Muscle layer of duodenum (tissue), 2 donors: ENCODE measurements at regions not wholly inside any gene's neighbourhood (a gene's known extent, or its start where the extent isn't known, plus 50 kb on each side); places are given as distances from the start of the nearest gene placed in this dataset.

ENCODE experiments used
- H3K27ac ChIP-seq: one replicate; pipeline ENCODE4 v1.7.0; 2013; ENCODE audit warnings: mild to moderate bottlenecking, low read length
- H3K27me3 ChIP-seq: one replicate; pipeline ENCODE4 v1.7.0; 2013; ENCODE audit warnings: low read depth, mild to moderate bottlenecking, control low read depth, low read length
- H3K36me3 ChIP-seq, 2 donors: one replicate each; pipeline ENCODE4 v1.7.0; 2013; ENCODE audit warnings: low read length in 2 of 2, control low read depth in 1 of 2, mild to moderate bottlenecking in 1 of 2; ENCODE audit not compliant: insufficient read depth in 2 of 2, control insufficient read depth in 1 of 2
- H3K4me1 ChIP-seq, 2 donors: one replicate each; pipeline ENCODE4 v1.7.0; 2013; ENCODE audit warnings: low read length in 2 of 2, mild to moderate bottlenecking in 2 of 2, control low read depth in 1 of 2, moderate library complexity in 1 of 2; ENCODE audit not compliant: insufficient read depth in 2 of 2, control insufficient read depth in 1 of 2
- H3K4me3 ChIP-seq, 2 donors: one replicate each; pipeline ENCODE4 v1.7.0; 2013; ENCODE audit warnings: low read length in 2 of 2, low read depth in 1 of 2, mild to moderate bottlenecking in 1 of 2
- H3K9me3 ChIP-seq, 2 donors: one replicate each; pipeline ENCODE4 v1.7.0; 2013; ENCODE audit warnings: low read length in 2 of 2, control low read depth in 1 of 2, mild to moderate bottlenecking in 1 of 2; ENCODE audit not compliant: control insufficient read depth in 1 of 2
- donor health status: healthy.

- H3K36me3 ChIP-seq: no peaks in the 10 kb centered on the region
- H3K9me3 ChIP-seq: no peaks in the 10 kb centered on the region
- H3K27ac ChIP-seq: no peak overlapping the region
- no peaks in the 10 kb centered on the region for H3K4me1 ChIP-seq
- H3K27me3 ChIP-seq: no peaks in the 10 kb centered on the region
- no peak overlapping the region for H3K4me3 ChIP-seq
Measured at GRCh38 chr16:7132465-7132864, 200.2 kb upstream of the RBFOX1 start.

- no peaks in the 10 kb centered on the region for H3K9me3 ChIP-seq
- H3K4me3 ChIP-seq: no peak overlapping the region
- H3K4me1 ChIP-seq: no peaks in the 10 kb centered on the region
- H3K36me3 ChIP-seq: no peaks in the 10 kb centered on the region
- no peaks in the 10 kb centered on the region for H3K27me3 ChIP-seq
- H3K27ac ChIP-seq: no peak overlapping the region
Measured at GRCh38 chr16:7124701-7125100, 207.9 kb upstream of the RBFOX1 start.

GRCh38 chr16:7124242-7124641 is 208.4 kb upstream of the RBFOX1 start:
- H3K27ac ChIP-seq: no peak overlapping the region
- H3K4me3 ChIP-seq: no peak overlapping the region
- no peaks in the 10 kb centered on the region for H3K36me3 ChIP-seq
- H3K9me3 ChIP-seq: no peaks in the 10 kb centered on the region
- no peaks in the 10 kb centered on the region for H3K4me1 ChIP-seq
- no peaks in the 10 kb centered on the region for H3K27me3 ChIP-seq

- Histone ChIP-seq H3K27me3 (no peaks in the 10 kb centered on the region), H3K36me3 (no peaks in the 10 kb centered on the region), H3K9me3 (peaks cover 0 to 2% of the 10 kb centered on the region in 2 donors), H3K4me3 (no peak overlapping the region), H3K27ac (no peak overlapping the region), H3K4me1 (no peaks in the 10 kb centered on the region)
Measured at GRCh38 chr16:7116734-7117133, 215.9 kb upstream of the RBFOX1 start.

GRCh38 chr16:7115898-7116297 is 216.7 kb upstream of the RBFOX1 start:
- H3K4me1 ChIP-seq: no peaks in the 10 kb centered on the region
- H3K27me3 ChIP-seq: no peaks in the 10 kb centered on the region
- no peak overlapping the region for H3K4me3 ChIP-seq
- no peak overlapping the region for H3K27ac ChIP-seq
- peaks cover 0 to 2% of the 10 kb centered on the region in 2 donors for H3K9me3 ChIP-seq
- H3K36me3 ChIP-seq: no peaks in the 10 kb centered on the region

GRCh38 chr16:7113949-7114348 is 218.7 kb upstream of the RBFOX1 start:
- Histone ChIP-seq H3K4me1 (no peaks in the 10 kb centered on the region), H3K9me3 (peaks cover 0 to 2% of the 10 kb centered on the region in 2 donors), H3K36me3 (no peaks in the 10 kb centered on the region), H3K27me3 (no peaks in the 10 kb centered on the region), H3K4me3 (no peak overlapping the region), H3K27ac (no peak overlapping the region)

GRCh38 chr16:7113395-7113794 is 219.2 kb upstream of the RBFOX1 start:
- no peaks in the 10 kb centered on the region for H3K4me1 ChIP-seq
- no peak overlapping the region for H3K27ac ChIP-seq
- no peaks in the 10 kb centered on the region for H3K27me3 ChIP-seq
- peaks cover 0 to 2% of the 10 kb centered on the region in 2 donors for H3K9me3 ChIP-seq
- no peak overlapping the region for H3K4me3 ChIP-seq
- H3K36me3 ChIP-seq: no peaks in the 10 kb centered on the region

GRCh38 chr16:7111265-7111664 is 221.4 kb upstream of the RBFOX1 start:
- Histone ChIP-seq H3K4me3 (no peak overlapping the region), H3K27ac (no peak overlapping the region), H3K9me3 (peaks cover 0 to 2% of the 10 kb centered on the region in 2 donors), H3K4me1 (no peaks in the 10 kb centered on the region), H3K27me3 (no peaks in the 10 kb centered on the region), H3K36me3 (no peaks in the 10 kb centered on the region)

GRCh38 chr16:7107436-7107835 is 225.2 kb upstream of the RBFOX1 start:
- H3K27ac ChIP-seq: no peak overlapping the region
- no peaks in the 10 kb centered on the region for H3K36me3 ChIP-seq
- no peaks in the 10 kb centered on the region for H3K27me3 ChIP-seq
- H3K4me1 ChIP-seq: no peaks in the 10 kb centered on the region
- H3K9me3 ChIP-seq: no peaks in the 10 kb centered on the region
- no peak overlapping the region for H3K4me3 ChIP-seq

GRCh38 chr16:7103056-7103455 is 229.6 kb upstream of the RBFOX1 start:
- Histone ChIP-seq H3K9me3 (no peaks in the 10 kb centered on the region), H3K4me3 (no peak overlapping the region), H3K27ac (no peak overlapping the region), H3K4me1 (no peaks in the 10 kb centered on the region), H3K27me3 (no peaks in the 10 kb centered on the region), H3K36me3 (no peaks in the 10 kb centered on the region)

GRCh38 chr16:7101054-7101453 is 231.6 kb upstream of the RBFOX1 start:
- no peaks in the 10 kb centered on the region for H3K9me3 ChIP-seq
- H3K27me3 ChIP-seq: no peaks in the 10 kb centered on the region
- H3K4me1 ChIP-seq: no peaks in the 10 kb centered on the region
- no peaks in the 10 kb centered on the region for H3K36me3 ChIP-seq
- H3K4me3 ChIP-seq: no peak overlapping the region
- no peak overlapping the region for H3K27ac ChIP-seq

GRCh38 chr16:7097518-7097917 is 235.1 kb upstream of the RBFOX1 start:
- Histone ChIP-seq H3K27ac (no peak overlapping the region), H3K27me3 (no peaks in the 10 kb centered on the region), H3K4me1 (no peaks in the 10 kb centered on the region), H3K9me3 (no peaks in the 10 kb centered on the region), H3K36me3 (no peaks in the 10 kb centered on the region), H3K4me3 (no peak overlapping the region)
